ENCODE measurements at regions not wholly inside any gene's neighbourhood (a gene's known extent, or its start where the extent isn't known, plus 50 kb on each side); places are given as distances from the start of the nearest gene placed in this dataset.
"Not testable (repeated sequence)": the region's sequence is repeated elsewhere in the genome, so short reads cannot be mapped to it uniquely, and the experiment has no call there.

DNA sequence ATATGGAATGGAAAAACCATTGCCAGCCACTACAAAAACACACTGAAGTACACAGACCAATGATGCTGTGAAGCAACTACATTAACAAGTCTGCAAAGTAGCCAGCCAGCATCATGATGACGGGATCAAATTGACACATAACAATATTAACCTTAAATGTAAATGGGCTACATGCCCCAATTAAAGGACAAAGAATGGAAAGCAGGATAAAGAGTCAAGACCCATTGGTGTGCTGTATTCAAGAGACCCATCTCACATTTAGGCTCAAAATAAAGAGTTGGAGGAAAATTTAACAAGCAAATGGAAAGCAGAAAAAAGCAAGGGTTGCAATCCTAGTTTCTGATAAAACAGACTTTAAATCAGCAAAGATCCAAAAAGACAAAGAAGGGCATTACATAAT lies 188.5 kb upstream of the HAND2 start:
- DNase-seq (ENCODE audit: extremely low read depth in 1 of 4, low spot score in 3 of 4); H3K27ac ChIP-seq (ENCODE audit: extremely low read depth, low read depth, low read length); H3K9me1 ChIP-seq (ENCODE audit: control insufficient read depth, insufficient read depth, low read length); in situ Hi-C loops (cut with MboI); H3K4me3 ChIP-seq; CTCF ChIA-PET (ENCODE audit: low intra/inter-chr PET ratio); H2AFZ ChIP-seq (ENCODE audit: low read depth, low read length); intact Hi-C loops (cut with micrococcal nuclease); H3K4me1 ChIP-seq (replicated peaks in 1 of 2; ENCODE audit: control insufficient read depth in 2 of 2, insufficient read depth in 2 of 2, low read length in 2 of 2); H3K4me2 ChIP-seq (ENCODE audit: insufficient read depth, low read length); BruUV-seq (replicated peaks); H3K9ac ChIP-seq (ENCODE audit: insufficient read depth in 1 of 2, low read depth in 2 of 2, low read length in 2 of 2); ATAC-seq; FAIRE-seq; H3K9me3 ChIP-seq (replicated peaks; ENCODE audit: control insufficient read depth, insufficient read depth, low read depth, low read length); POLR2A ChIA-PET; H3K27me3 ChIP-seq (ENCODE audit: control insufficient read depth in 2 of 2, insufficient read depth in 2 of 2, low read length in 2 of 2); H3K79me2 ChIP-seq (ENCODE audit: control insufficient read depth, insufficient read depth, low read length); H3K36me3 ChIP-seq (ENCODE audit: control insufficient read depth, insufficient read depth, low read length); H4K20me1 ChIP-seq (replicated peaks; ENCODE audit: control insufficient read depth, insufficient read depth, low read length): not testable (repeated sequence)
- WGBS (ENCODE audit: insufficient coverage, low coverage, missing lambda C conversion rate) = 19% methylated on average over 1 of the region's 1 CpG

DNA sequence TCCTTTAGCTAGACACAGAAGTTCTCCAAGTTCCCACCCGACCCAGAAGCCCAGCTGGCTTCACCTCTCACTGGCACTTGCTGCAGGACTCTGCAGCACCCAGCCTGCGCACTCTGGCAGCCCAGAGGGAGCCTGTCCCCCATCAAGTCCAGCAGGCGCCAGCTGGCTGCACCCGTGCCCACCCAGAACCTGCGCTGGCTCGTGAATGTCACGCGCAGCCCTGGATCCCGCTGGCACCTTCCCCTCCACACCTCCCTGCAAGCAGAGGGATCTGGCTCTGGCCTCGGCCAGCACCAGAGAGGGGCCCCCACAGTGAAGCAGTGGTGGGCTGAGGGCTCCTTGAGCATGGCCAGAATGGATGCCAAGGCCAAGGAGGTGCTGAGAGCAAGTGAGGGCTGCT lies 187.6 kb upstream of the HAND2 start:
- Histone ChIP-seq H3K27ac (ENCODE audit: extremely low read depth, low read depth, low read length) (no peak overlapping the region), H3K79me2 (ENCODE audit: control insufficient read depth, insufficient read depth, low read length) (no peaks in the 10 kb centered on the region), H3K36me3 (ENCODE audit: control insufficient read depth, insufficient read depth, low read length) (no peaks in the 10 kb centered on the region), H4K20me1 (replicated peaks; ENCODE audit: control insufficient read depth, insufficient read depth, low read length) (no peaks in the 10 kb centered on the region), H3K27me3 (ENCODE audit: control insufficient read depth in 2 of 2, insufficient read depth in 2 of 2, low read length in 2 of 2) (no peaks in the 10 kb centered on the region), H3K4me1 (replicated peaks in 1 of 2; ENCODE audit: control insufficient read depth in 2 of 2, insufficient read depth in 2 of 2, low read length in 2 of 2) (no peaks in the 10 kb centered on the region), H3K9ac (ENCODE audit: insufficient read depth in 1 of 2, low read depth in 2 of 2, low read length in 2 of 2) (no peak overlapping the region), H3K4me2 (ENCODE audit: insufficient read depth, low read length) (no peak overlapping the region), H3K9me3 (replicated peaks; ENCODE audit: control insufficient read depth, insufficient read depth, low read depth, low read length) (no peaks in the 10 kb centered on the region), H3K4me3 (no peak overlapping the region), H3K9me1 (ENCODE audit: control insufficient read depth, insufficient read depth, low read length) (no peaks in the 10 kb centered on the region), H2AFZ (ENCODE audit: low read depth, low read length) (no peak overlapping the region)
- FAIRE-seq (no peak), DNase-seq (ENCODE audit: extremely low read depth in 1 of 4, low spot score in 3 of 4) (no peak), ATAC-seq (no peak)
- in situ Hi-C loops (cut with MboI) (no loop called here), intact Hi-C loops (cut with micrococcal nuclease) (no loop called here)
- 20% methylated on average over 10 of the region's 10 CpGs for WGBS (ENCODE audit: insufficient coverage, low coverage, missing lambda C conversion rate)
- TF ChIP-seq, protein P1, sequence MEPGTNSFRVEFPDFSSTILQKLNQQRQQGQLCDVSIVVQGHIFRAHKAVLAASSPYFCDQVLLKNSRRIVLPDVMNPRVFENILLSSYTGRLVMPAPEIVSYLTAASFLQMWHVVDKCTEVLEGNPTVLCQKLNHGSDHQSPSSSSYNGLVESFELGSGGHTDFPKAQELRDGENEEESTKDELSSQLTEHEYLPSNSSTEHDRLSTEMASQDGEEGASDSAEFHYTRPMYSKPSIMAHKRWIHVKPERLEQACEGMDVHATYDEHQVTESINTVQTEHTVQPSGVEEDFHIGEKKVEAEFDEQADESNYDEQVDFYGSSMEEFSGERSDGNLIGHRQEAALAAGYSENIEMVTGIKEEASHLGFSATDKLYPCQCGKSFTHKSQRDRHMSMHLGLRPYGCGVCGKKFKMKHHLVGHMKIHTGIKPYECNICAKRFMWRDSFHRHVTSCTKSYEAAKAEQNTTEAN (CRISPR knock-in tag; IDR thresholded peaks at IDR 0.05) = no peak
- TF ChIP-seq HLTF (IDR thresholded peaks at IDR 0.05) (no peak), NRF1 (conservative IDR thresholded peaks at IDR 0.05 in 1 of 2, IDR thresholded peaks at IDR 0.05 in 1 of 2) (no peak), ZNF696 (CRISPR knock-in tag; conservative IDR thresholded peaks at IDR 0.05) (no peak)
- BruUV-seq (replicated peaks) = no TSS peak
- ChIA-PET CTCF (ENCODE audit: low intra/inter-chr PET ratio) (no interaction called here), POLR2A (no interaction called here)

Data from K562 (cell line).